ENCODE measurements at regions not wholly inside any gene's neighbourhood (a gene's known extent, or its start where the extent isn't known, plus 50 kb on each side); places are given as distances from the start of the nearest gene placed in this dataset.

GRCh38 chr2:44859337-44859736 is 82.2 kb upstream of the SIX3 start:
- Histone ChIP-seq H3K4me3 (no peak overlapping the region), H3K27me3 (no peaks in the 10 kb centered on the region), H3K9me3 (no peaks in the 10 kb centered on the region), H3K36me3 (no peaks in the 10 kb centered on the region), H3K27ac (no peak overlapping the region), H3K4me1 (no peaks in the 10 kb centered on the region)
- intact Hi-C loops (cut with DNase I): no loop called here
- no peak for DNase-seq (ENCODE audit: extremely low spot score in 2 of 2)
- TF ChIP-seq, protein P1, sequence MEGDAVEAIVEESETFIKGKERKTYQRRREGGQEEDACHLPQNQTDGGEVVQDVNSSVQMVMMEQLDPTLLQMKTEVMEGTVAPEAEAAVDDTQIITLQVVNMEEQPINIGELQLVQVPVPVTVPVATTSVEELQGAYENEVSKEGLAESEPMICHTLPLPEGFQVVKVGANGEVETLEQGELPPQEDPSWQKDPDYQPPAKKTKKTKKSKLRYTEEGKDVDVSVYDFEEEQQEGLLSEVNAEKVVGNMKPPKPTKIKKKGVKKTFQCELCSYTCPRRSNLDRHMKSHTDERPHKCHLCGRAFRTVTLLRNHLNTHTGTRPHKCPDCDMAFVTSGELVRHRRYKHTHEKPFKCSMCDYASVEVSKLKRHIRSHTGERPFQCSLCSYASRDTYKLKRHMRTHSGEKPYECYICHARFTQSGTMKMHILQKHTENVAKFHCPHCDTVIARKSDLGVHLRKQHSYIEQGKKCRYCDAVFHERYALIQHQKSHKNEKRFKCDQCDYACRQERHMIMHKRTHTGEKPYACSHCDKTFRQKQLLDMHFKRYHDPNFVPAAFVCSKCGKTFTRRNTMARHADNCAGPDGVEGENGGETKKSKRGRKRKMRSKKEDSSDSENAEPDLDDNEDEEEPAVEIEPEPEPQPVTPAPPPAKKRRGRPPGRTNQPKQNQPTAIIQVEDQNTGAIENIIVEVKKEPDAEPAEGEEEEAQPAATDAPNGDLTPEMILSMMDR (IDR thresholded peaks at IDR 0.05): no peak
- TF ChIP-seq POLR2A (IDR thresholded peaks at IDR 0.05) (no peak), POLR2AphosphoS5 (IDR thresholded peaks at IDR 0.05; ENCODE audit: insufficient read depth in 1 of 2, low read depth in 1 of 2) (no peak)

DNA sequence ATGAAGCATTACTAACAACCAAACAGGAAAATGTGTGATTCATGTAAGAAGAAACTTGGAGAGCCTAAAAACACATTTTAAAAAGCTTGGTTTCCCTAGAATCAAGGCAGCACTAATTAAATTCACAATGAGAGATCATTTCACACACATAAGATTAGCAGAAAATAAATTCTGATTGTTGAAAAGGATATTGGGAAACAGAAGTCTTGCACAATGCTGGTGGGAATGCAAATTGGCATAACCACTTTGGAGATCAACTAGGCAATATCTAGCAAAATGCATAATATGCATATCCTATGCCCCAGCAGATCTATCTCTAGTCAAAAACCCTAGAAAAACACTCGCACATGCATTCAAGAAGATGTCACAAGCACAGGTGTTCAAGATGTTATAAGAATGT is 75.3 kb upstream of the SIX3 start:
- Histone ChIP-seq H3K27ac (no peak overlapping the region), H3K36me3 (no peaks in the 10 kb centered on the region), H3K9me3 (no peaks in the 10 kb centered on the region), H3K4me1 (no peaks in the 10 kb centered on the region), H3K4me3 (no peak overlapping the region), H3K27me3 (no peaks in the 10 kb centered on the region)
- DNase-seq (ENCODE audit: extremely low spot score in 2 of 2): no peak
- TF ChIP-seq, protein P1 (IDR thresholded peaks at IDR 0.05): no peak
- TF ChIP-seq POLR2A (IDR thresholded peaks at IDR 0.05) (no peak), POLR2AphosphoS5 (IDR thresholded peaks at IDR 0.05; ENCODE audit: insufficient read depth in 1 of 2, low read depth in 1 of 2) (no peak)
- intact Hi-C loops (cut with DNase I): no loop called here

DNA sequence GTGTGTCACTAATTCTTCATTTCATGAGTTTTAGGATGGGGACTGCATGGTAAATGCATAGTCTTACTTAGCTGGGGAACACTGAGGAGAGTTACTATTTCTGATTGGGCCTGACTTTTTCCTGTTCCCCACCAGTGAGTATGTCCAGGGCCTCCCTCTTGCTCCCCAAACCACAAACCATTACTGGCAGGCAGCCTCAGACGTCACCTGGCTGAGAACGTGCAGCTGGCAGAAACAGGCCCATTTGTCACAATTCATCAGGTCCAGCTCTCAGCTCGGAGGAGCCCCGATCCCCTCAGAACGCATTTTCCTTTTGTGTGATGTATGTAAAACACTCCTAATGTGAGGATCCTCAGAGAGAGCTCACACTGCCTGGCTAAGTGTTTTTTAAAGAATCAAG is 71.7 kb upstream of the SIX3 start:
- H3K4me3 ChIP-seq: no peak overlapping the region
- H3K27me3 ChIP-seq: no peaks in the 10 kb centered on the region
- TF ChIP-seq, protein P1 (IDR thresholded peaks at IDR 0.05): no peak
- TF ChIP-seq POLR2A (IDR thresholded peaks at IDR 0.05): no peak
- no peak for TF ChIP-seq POLR2AphosphoS5 (IDR thresholded peaks at IDR 0.05; ENCODE audit: insufficient read depth in 1 of 2, low read depth in 1 of 2)
- no peaks in the 10 kb centered on the region for H3K36me3 ChIP-seq
- no peaks in the 10 kb centered on the region for H3K4me1 ChIP-seq
- H3K9me3 ChIP-seq: no peaks in the 10 kb centered on the region
- H3K27ac ChIP-seq: no peak overlapping the region
- intact Hi-C loops (cut with DNase I): no loop called here
- DNase-seq (ENCODE audit: extremely low spot score in 2 of 2): no peak

- no peak for TF ChIP-seq POLR2AphosphoS5 (IDR thresholded peaks at IDR 0.05; ENCODE audit: insufficient read depth in 1 of 2, low read depth in 1 of 2)
- TF ChIP-seq, protein P1 (IDR thresholded peaks at IDR 0.05): no peak
- TF ChIP-seq POLR2A (IDR thresholded peaks at IDR 0.05): no peak
- H3K27ac ChIP-seq: no peak overlapping the region
- intact Hi-C loops (cut with DNase I): no loop called here
- no peaks in the 10 kb centered on the region for H3K36me3 ChIP-seq
- no peak for DNase-seq (ENCODE audit: extremely low spot score in 2 of 2)
- no peaks in the 10 kb centered on the region for H3K9me3 ChIP-seq
- no peak overlapping the region for H3K4me3 ChIP-seq
- H3K27me3 ChIP-seq: no peaks in the 10 kb centered on the region
- H3K4me1 ChIP-seq: no peaks in the 10 kb centered on the region
Observed at GRCh38 chr2:44877417-44877816, 64.1 kb upstream of the SIX3 start.

GRCh38 chr2:44879269-44880124 is 62.0 kb upstream of the SIX3 start:
- no peaks in the 10 kb centered on the region for H3K27me3 ChIP-seq
- H3K27ac ChIP-seq: no peak overlapping the region
- no peaks in the 10 kb centered on the region for H3K36me3 ChIP-seq
- no peaks in the 10 kb centered on the region for H3K9me3 ChIP-seq
- H3K4me1 ChIP-seq: no peaks in the 10 kb centered on the region
- no peak for DNase-seq (ENCODE audit: extremely low spot score in 2 of 2)
- H3K4me3 ChIP-seq: no peak overlapping the region
- intact Hi-C loops (cut with DNase I): no loop called here
- TF ChIP-seq, protein P1 (IDR thresholded peaks at IDR 0.05): no peak
- TF ChIP-seq POLR2A (IDR thresholded peaks at IDR 0.05) (no peak), POLR2AphosphoS5 (IDR thresholded peaks at IDR 0.05; ENCODE audit: insufficient read depth in 1 of 2, low read depth in 1 of 2) (no peak)

Data from vagina (tissue), 2 donors.